GM18858 (cell line): ENCODE measurements at regions not wholly inside any gene's neighbourhood (a gene's known extent, or its start where the extent isn't known, plus 50 kb on each side); places are given as distances from the start of the nearest gene placed in this dataset.
A peak's percentile ranks its signal among the peaks of the same experiment; 100 is the strongest.

Source experiments
- ATAC-seq: cut with Tn5 transposase; IDR thresholded peaks from one replicate; pipeline ENCODE4 v1.9.1; 2021; ENCODE audit not compliant: unreplicated experiment

DNA sequence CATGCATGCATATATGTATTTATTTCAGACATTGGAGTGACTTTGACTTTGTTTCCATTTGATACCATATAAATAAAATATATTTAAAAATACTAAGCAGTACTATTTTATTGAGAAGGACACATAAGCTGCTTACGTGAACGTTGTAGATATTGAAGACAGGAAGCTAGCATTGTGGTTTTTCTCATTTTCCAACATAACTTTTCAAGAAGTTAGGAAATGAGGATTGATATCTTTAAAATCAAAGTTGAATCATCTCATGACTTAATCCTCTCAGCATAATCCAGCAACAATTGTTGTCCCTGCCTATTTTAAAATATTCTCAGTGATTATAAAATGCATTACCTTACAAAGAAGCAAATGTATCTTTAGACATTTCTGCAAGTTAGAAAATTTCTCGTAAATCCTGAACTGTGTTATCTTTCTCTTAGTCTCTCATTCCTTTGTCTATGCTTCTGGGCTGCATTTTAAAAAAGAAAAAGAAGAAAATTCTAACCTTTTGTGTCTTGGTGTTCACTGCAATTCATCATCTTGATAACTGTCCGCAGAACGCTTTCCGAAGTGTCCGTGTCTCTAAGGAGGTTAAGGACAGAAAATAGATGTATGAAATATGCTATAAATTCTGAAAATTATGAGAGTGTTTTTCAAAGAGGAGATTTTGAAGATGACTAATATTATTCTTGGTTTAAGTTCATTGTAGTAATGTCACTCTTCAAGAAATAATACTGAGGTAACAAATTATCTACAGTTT is 1089.9 kb upstream of the CDH6 start:
- no peak for ATAC-seq

DNA sequence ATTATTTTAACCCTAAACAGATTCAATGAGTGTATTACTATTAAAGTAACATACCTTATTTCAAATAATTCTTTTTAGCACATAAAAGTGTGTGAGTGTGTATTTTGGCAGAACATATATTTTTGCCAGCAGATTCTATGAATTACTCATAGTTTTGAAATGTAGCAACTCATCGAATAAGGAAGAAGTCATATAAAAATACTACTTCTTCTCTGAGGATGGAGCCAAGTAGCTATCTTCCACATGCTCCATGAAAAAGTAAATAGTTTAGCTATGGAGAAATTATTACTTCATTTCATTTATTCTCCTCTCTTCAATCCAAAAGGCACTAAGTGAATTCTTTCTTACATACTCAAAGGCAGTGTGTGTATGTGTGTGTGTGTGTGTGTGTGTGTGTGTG is 1090.4 kb upstream of the CDH6 start:
- no peak for ATAC-seq

DNA sequence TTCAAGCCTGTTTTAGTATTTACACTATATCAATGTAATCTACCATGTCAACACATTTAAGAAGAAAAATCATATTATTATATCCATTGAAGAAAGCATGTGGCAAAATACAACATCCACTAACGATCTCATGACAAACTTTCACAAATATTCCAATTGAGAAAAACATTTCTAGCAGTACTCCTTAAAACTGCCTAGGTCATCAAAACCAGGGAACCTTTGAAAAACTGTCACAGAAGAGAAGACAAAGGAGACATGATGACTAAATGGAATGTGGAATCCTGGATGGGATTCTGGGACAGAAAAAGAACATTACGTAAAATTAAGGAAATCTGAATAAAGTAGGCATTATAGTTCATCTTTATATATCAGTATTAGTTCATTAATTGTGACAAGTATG is 1091.3 kb upstream of the CDH6 start:
- ATAC-seq, result no peak

DNA sequence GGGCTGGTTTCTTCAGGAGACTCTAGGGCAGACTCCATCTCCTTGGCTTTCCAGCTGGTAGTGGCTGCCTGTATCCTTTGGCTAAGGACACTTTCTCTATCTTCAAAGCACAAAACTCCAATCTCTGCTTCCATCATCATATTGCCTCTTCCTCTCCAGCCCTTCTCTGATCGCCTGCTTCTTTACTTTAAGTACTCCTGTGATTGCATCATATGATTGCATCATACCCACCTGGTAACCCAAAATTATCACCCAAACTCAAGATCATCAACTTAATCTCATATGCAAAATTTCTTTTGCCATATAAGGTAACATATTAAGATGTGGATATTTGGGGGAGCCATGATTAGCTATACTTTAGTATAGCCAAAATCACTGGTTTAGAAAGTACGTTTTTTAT is 1092.6 kb upstream of the CDH6 start:
- no peak for ATAC-seq

DNA sequence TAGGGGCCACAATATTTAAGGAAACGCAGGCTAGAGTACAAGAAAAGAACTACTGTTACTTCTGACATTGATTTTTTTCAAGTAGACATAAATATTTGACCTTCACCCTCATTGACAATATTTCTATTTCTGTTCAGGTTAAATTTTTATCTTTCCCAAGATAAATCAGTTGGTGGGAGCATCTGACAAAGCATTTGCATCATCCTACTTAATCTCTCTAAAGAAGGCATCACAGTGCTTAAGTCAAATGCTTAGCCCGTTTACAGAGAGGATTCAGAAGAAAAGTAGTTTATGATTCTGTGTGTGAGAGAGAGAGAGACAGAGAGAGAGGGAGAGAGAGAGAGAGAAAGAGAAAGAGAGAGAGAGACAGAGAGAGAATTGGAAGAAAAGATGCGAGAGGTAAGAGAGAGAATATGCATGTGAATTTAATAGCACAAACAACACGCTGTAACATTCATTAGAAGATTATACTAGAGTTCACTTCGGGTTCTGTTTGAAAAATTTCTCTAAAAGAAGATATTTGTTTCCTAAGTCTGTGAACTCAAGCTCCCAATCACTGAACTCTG is 1093.3 kb upstream of the CDH6 start:
- no peak for ATAC-seq

DNA sequence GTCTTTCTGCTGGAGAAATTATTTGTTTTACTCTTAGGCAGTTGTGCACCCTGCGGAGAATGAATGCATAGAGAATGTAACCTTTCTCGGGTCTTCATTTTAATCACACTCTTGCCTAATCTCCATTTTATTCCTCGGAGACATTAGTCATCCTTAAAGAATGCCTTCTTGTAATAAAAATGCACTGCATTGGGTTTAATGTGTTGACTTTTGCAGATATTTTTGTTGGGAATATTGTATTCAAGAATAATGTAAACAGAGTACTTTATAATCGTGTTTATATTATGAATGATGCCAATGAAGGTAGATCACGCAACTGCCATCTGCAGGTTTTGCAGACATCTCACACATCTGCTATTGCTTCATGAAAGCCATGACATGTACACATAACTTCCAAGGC is 1093.9 kb upstream of the CDH6 start:
- no peak for ATAC-seq

DNA sequence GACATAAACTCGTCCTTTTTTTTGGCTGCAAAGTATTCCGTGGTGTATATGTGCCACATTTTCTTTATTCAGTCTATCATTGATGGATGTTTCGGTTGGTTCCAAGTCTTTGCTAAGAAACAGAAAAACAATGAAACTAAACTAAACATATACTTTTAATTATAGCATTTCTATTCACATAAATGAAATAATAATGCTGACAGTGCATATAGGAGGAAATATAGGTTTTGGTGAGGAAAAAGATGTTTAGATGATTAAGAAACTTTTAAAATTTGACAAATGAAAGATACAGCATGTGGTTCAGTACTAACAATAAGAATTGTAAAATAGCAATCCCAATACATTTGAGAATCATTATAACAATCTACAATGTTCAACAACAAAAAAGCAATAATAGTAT is 1094.5 kb upstream of the CDH6 start:
- no peak for ATAC-seq

DNA sequence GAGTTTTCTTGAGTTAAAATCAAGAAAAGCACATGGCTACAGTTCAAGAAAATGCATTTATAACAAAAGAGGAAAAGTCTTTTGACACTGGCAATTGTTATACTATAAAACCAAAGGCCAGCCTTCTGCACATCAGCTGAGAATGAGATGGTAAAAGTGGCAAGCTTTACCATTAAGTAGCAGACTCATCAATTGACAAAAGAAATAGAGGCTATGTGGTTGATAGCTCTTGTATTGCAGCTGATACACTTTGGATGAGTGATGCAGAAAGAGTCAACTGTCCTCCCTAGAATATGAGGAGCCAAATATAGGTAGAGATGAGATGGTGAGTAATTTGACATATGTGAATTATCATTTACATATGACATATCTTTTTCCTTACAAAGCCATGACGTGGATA is 1100.9 kb upstream of the CDH6 start:
- no peak for ATAC-seq

DNA sequence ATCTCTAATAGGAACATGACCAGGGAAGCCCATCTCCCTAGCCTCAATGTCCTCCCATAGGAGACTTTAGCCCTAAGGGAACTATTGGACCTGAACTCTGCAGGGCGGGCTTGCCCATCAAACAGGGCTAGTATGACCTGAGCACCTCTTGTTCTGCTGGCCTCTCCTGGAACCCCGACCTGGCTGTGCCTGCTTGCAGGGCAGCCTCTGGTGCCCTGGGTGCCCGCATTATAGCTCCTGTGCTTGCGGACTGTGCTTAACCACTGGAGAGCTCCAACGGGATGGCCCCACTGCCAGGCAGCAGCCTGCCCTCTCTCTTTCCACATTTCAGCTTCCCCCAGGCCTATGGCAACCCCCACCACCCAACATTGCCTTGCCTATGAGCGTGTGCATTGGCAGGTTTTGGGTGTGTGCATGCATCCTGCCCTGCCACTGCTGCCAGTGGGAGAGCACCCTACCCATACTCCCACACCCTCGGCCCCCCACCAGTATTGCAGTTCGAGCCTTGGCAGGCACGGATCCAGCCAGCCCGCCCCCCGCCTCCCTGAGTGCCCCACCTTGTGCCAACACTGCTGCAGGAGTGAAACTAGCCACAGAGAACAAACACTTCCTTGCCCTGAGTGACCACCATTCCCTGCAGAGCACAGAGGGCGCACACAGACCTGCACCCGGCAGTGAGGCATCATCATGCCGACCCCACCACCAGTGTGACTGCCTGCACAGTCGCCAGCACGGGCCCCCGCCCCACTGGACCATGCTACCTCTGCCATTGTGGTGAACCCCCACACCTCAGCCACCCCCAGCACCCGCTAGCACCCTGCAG is 1123.8 kb upstream of the CDH6 start:
- ATAC-seq, result no peak

DNA sequence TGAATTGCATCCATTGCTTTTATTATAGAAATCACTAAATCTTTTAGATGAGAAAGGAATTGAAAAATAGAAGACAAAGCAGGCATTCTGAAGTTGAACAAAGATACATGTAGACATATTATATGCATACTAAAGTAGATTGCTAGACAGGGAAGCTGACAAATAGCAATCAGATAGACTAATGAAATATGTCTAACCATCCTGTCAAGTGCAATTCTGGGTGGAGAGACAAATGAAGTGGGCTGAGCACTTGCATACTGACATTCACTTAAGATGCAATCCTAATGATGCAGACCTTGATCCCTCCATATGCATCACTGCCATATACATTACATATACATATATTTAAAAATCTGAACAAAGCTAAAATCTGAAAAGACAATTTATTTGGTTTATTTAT is 1130.0 kb upstream of the CDH6 start:
- no peak for ATAC-seq

DNA sequence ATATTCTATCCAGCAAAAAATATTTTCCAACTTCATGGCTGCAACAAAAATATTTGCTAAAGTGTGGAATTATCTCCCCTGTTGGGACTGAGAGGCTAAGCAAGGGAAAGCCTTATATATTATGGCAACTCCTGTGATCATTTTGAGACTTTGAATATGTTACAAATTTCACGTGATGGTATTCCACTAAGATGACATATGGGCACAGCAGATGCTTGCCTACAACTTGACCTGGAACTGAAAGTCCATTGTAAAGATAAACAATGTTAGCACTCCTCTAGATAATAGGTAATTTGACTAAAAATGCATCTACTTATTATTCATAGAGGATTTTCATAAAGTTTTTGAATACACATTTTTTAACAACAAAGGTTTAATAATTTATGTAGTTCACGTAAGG is 1141.5 kb upstream of the CDH6 start:
- no peak for ATAC-seq

DNA sequence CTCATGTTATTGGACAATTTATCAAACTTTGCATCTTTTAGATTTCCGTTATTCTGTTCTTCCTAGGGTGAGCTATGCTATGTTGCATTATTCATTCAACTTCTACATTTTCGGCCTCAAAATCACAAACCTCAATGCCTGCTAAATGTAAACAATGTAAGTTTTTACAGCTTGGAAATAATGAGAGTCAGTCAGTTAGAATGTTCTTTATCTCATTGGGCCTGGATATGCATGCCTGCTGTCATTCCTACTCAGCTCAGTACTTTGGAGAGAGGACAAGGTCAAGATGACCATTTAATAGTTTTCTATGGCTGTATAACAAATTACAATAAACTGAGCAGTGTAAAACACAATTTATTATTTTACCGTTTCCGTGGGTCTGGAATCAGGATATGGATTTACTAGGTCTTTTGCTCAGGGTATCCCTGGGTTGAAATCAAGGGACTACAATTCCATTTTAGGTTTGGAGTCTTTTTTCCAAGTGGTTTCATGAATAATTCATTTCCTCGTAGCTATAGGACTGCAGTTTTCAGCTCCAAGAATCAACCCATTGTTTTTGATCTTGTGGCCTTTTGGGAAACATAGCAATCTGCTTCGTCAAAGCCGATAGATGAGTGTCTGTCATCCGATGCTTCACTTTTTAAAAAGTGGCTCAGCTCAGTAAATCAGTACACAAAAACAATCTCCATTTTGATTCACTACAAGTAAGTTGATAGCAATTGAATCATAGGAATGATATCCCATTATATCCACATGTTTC is 1143.2 kb upstream of the CDH6 start:
- ATAC-seq, result no peak

DNA sequence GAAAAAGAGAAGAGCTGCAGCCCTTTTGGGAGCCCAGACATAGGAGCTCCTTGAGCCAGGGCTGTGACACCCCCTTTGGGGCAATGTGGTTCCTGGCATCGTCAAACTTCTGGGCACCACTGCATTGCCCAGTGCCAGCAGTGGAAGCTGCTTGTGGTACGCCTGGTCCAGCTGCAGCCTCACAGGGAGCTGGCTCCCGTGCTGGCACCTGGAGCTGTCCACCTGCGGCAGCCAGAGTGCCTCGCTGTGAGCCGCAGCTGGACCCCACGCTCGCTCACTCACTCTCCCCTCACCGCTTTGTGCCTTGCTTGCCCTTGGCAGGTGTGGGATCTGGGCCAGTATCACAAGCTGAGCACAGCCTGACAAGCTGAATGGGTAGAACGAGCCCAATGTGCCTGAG is 1150.8 kb upstream of the CDH6 start:
- no peak for ATAC-seq

DNA sequence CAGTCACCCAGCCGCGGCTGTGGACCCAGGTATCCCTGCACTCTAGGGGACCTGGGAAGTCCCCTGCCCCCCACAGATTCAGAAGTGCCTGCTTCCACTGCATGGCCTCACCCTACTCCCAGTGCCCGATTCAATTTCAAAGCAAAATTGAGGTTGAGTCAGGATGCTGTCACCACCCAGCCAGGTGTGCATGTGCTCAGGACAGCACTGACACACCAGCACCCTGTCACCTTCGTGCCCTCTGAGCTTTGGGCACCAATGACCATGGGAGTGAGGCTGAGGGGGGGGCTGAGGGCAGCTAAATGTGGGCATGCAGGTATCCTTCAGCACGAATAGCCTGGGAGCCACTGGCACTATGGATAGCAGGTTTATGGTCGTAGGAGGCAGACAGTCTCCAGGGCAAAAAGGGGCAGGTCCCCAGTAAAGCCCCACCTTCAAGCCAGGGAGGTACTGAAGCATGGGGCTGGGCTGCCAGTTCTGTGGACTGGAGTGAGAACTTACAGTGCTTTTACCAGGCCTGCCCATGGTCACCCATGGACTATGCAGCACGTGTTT is 1151.6 kb upstream of the CDH6 start:
- ATAC-seq, result no peak

DNA sequence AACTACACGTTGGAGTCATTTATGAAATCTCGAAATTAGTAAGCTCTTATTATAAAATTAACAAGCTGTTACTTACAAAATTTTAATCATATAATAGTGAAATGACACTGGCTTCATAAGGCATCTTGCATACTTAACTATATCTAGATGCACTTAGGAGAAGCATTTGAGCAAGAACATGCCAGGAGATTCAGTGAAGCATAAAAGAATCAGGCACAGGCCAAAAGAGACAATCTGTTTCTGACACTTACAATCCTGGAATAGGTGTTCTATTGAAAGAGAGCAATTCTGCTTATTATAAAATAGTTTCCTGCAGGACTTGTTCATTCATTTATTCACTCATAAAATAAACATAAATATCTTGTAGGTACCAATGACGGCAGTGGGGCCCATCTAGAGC is 1152.2 kb upstream of the CDH6 start:
- no peak for ATAC-seq

DNA sequence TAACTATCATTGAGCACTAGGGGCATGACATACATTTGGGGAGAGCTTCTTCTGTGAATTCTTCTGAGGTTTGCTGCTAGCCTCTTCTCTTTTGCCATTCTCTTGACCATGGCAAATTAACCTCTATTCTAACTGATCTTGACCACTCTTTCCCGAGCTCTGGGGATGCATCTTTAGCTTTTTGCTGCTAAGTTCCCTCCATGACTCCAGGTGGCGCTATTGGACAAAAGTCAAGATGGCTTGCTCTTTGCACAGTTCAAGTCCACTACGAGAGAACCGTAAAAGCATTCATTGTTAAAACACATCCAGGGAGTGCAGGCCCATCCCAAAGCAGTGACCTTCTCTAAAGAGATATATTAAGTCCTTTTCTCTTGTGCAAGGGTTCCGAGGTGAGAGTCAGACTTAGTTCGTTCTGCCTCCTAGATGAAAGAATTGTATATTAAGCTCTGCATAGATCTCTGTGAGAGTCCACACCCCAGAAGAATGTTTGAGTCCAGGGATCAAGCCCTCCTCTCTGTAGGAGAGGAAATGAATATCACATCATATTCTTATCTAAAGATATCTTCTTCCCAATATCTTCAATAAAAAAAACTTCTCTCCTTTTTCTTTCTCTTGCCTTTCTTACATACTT is 1152.9 kb upstream of the CDH6 start:
- ATAC-seq, result peak; percentile 76

DNA sequence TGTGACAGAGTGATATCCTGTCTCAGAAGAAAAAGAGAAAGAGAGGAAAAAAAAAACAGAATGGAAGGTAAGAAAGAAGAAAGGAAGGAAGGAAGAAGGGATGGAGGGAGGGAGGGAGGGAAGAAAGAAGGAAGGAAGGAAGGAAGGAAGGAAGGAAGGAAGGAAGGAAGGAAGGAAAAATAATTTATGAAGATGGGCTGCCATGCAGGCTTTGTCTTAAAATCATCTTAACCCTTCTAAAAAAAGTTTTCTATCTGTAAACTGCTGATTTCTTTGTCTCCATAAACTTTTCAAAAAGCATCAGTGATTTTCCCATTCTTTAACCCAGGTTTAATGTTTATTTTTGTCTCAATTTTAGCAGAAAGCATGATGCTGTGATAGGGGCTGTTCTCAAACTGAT is 1154.1 kb upstream of the CDH6 start:
- no peak for ATAC-seq

DNA sequence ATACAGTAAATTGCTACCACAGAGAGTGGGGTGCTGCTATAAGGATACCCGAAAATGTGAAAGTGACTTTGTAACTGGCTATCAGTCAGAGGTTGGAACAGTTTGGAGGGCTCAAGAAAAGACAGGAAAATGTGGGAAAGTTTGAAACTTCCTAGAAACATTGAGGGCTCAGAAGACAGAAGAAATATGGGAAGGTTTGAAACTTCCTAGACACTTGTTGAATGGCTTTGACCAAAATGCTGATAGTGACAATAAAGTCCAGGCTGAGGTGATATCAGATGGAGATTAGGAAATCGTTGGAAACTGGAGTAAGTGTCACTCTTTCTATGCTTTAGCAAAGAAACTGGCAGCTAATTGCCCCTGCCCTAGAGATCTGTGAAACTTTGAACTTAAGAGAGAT is 1158.6 kb upstream of the CDH6 start:
- ATAC-seq, result no peak

DNA sequence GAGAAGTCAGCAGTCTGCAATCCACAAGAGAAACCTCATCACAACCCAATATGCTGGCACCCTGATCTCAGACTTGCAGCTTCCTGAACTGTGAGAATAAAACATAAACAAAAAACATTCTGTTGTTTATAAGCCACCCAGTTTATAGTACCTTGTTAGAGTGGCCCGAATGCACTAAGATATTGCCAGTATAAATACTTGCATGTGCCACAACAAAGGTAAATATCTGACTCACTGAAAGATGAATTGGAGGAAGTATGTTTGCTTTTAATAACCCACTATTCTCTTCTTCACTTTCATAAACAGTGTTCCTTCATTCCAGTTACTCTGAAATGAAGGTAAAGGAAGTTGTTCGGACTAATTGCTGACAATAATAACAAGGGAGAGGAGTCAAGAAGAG is 1163.4 kb upstream of the CDH6 start:
- no peak for ATAC-seq

DNA sequence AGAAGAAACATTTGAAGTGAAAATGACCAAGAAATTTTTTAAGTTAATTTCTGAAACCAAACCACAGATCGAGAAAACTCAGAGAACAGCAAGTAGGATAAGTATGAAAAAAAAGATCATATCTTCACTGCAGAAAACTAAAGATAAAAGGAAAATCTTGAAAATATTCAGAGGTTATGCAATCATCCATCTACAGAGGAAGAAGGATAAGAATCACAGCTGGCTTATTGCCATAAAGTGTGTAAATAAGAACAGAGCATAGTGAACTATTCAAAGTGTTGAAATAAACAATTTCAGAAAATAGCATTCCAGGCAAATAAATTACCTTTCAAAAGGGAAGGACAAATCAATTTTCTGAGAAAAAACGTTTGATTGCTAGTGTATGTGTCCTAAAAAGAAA is 1191.7 kb upstream of the CDH6 start:
- ATAC-seq, result no peak

DNA sequence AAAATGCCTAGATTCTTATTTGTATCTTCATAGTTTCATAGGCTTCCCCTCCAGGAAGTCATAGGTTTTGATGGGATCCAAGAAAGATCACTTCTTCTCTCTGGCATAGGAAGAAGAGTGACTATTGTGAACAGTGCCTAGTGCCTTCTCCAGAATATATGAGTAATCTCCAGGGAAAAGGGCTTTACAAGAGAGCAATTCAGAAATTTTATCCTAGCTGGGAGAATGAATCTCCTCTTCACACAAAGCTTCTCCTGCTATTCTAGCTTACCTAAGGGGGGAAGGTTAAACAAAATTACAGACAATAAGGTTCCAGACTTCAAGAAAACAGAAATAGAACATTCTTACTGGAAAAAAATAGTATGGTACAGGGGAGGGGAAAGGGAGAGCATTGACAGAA is 1193.3 kb upstream of the CDH6 start:
- no peak for ATAC-seq
